GM12878 (cell line): ENCODE measurements at regions not wholly inside any gene's neighbourhood (a gene's known extent, or its start where the extent isn't known, plus 50 kb on each side); places are given as distances from the start of the nearest gene placed in this dataset.

Experiments
- CREB1 ChIP-seq: IDR thresholded peaks from 2 replicates; pipeline ENCODE4 v1.6.1; 2012; ENCODE audit warnings: low read depth, mild to moderate bottlenecking, inconsistent platforms
- CREM ChIP-seq: IDR thresholded peaks from 2 replicates; pipeline ENCODE4 v1.6.1; 2014; ENCODE audit warnings: antibody characterized with exemption, low read depth
- EED ChIP-seq: sonication (generic); IDR thresholded peaks from 2 replicates; pipeline ENCODE4 v1.6.1; 2016; ENCODE audit warnings: antibody characterized with exemption, low read depth
- FOXK2 ChIP-seq: fragments of 450-650 bp; IDR thresholded peaks from 2 replicates; pipeline ENCODE4 v1.6.1; 2017; ENCODE audit warnings: mild to moderate bottlenecking, moderate library complexity
- IKZF1 ChIP-seq: fragments of 450-650 bp; conservative IDR thresholded peaks from 2 replicates; pipeline ENCODE4 v1.6.1; 2017; ENCODE audit warnings: antibody characterized with exemption, mild to moderate bottlenecking
- IKZF2 ChIP-seq, 2 experiments: fragments of 450-650 bp; IDR thresholded peaks; 2 replicates each; pipeline ENCODE4 v1.6.1; 2017; ENCODE audit warnings: mild to moderate bottlenecking in 2 of 2, moderate library complexity in 2 of 2
- MTA2 ChIP-seq: fragments of 450-650 bp; IDR thresholded peaks from 2 replicates; pipeline ENCODE4 v1.6.1; 2016; ENCODE audit warnings: low read depth, mild to moderate bottlenecking, moderate library complexity
- NFIC ChIP-seq: IDR thresholded peaks from 2 replicates; pipeline ENCODE4 v1.6.1; 2012; ENCODE audit warnings: low read depth, mild to moderate bottlenecking, inconsistent platforms, low read length, moderate library complexity
- NFYA ChIP-seq: IDR thresholded peaks from 2 replicates; pipeline ENCODE4 v1.6.1; 2011; ENCODE audit warnings: low read depth, mild to moderate bottlenecking, low read length, improper control_type of control experiment, borderline replicate concordance
- NR2F1 ChIP-seq: fragments of 450-650 bp; conservative IDR thresholded peaks from 2 replicates; pipeline ENCODE4 v1.6.1; 2017; ENCODE audit warnings: mild to moderate bottlenecking
- PAX5 ChIP-seq: IDR thresholded peaks from 2 replicates; pipeline ENCODE4 v1.6.1; 2011; ENCODE audit warnings: low read depth, low read length, borderline replicate concordance
- POU2F2 ChIP-seq: IDR thresholded peaks from 3 replicates; pipeline ENCODE4 v1.6.1; 2011; ENCODE audit warnings: low read depth, mild to moderate bottlenecking, low read length, borderline replicate concordance
- RUNX3 ChIP-seq: IDR thresholded peaks from 2 replicates; pipeline ENCODE4 v1.6.1; 2012; ENCODE audit warnings: low read length, inconsistent platforms
- SMAD5 ChIP-seq: IDR thresholded peaks from 2 replicates; pipeline ENCODE4 v1.6.1; 2016; ENCODE audit warnings: antibody characterized with exemption, low read depth
- SP1 ChIP-seq: IDR thresholded peaks from one replicate; pipeline ENCODE4 v1.6.1; 2011; ENCODE audit warnings: low read depth, low read length
- TCF3 ChIP-seq: IDR thresholded peaks from 2 replicates; pipeline ENCODE4 v1.6.1; 2012; ENCODE audit warnings: low read depth, mild to moderate bottlenecking, low read length, borderline replicate concordance; ENCODE audit not compliant: insufficient read depth
- TF ChIP-seq, protein P1 (sequence below), 3 experiments: IDR thresholded peaks in 2 of 3; conservative IDR thresholded peaks in 1 of 3; 2 replicates each; pipeline ENCODE4 v1.5.1; 2011; ENCODE audit warnings: low read depth in 3 of 3, low read length in 3 of 3, mild to moderate bottlenecking in 3 of 3, control low read depth in 2 of 3, moderate library complexity in 2 of 3, inconsistent platforms in 1 of 3, mixed read lengths in 1 of 3; ENCODE audit not compliant: control insufficient read depth in 2 of 3, insufficient read depth in 1 of 3; ENCODE audit errors: extremely low read depth in 1 of 3
- TF ChIP-seq, protein P2 (sequence below): IDR thresholded peaks from 2 replicates; pipeline ENCODE4 v1.6.1; 2012; ENCODE audit warnings: low read length, inconsistent platforms
- TF ChIP-seq, protein P3 (sequence below): fragments of 450-650 bp; IDR thresholded peaks from 2 replicates; pipeline ENCODE4 v1.6.1; 2017; ENCODE audit warnings: mild to moderate bottlenecking, moderate library complexity

DNA sequence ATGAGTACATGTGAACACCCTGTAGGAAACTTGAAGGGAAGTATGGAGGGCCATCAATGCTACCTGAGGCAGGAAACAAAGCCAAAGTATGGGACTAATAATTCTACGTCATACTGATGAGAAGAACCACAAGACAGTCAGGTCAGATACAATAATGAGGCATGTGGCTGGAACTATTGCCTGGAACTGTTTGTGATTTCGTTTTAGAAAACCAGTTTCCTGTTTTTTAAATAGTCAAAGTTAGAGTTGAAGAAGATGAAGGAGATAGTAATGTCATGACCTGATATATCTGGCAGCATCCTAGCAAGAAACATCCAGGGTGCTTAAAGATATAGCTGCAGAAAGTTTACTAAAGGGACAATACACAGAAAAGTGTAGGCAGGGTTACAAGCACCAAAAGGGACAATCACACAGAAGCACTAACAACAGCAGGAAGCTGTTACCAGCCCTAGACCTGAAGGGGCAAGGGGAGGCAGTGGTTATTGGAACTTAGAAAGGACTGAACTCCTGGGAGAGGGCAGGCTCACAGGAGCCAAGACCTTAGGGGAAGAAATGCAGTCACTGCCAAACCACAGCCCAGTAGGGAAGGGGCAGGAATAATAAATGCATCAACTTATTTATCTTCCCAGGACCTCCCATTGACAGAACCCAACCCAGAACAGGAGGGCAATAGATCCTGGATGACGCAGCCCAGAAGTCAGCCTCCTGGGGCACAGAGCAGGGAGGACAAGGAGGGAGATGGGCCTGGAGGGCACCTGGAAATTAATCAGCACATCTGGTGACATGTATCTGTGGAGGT lies 302.1 kb upstream of the STT3B start (continued):
- TF ChIP-seq, protein P1, sequence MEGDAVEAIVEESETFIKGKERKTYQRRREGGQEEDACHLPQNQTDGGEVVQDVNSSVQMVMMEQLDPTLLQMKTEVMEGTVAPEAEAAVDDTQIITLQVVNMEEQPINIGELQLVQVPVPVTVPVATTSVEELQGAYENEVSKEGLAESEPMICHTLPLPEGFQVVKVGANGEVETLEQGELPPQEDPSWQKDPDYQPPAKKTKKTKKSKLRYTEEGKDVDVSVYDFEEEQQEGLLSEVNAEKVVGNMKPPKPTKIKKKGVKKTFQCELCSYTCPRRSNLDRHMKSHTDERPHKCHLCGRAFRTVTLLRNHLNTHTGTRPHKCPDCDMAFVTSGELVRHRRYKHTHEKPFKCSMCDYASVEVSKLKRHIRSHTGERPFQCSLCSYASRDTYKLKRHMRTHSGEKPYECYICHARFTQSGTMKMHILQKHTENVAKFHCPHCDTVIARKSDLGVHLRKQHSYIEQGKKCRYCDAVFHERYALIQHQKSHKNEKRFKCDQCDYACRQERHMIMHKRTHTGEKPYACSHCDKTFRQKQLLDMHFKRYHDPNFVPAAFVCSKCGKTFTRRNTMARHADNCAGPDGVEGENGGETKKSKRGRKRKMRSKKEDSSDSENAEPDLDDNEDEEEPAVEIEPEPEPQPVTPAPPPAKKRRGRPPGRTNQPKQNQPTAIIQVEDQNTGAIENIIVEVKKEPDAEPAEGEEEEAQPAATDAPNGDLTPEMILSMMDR (IDR thresholded peaks at IDR 0.05 in 2 of 3, conservative IDR thresholded peaks at IDR 0.05 in 1 of 3; ENCODE audit: control insufficient read depth in 2 of 3, extremely low read depth in 1 of 3, insufficient read depth in 1 of 3, low read depth in 3 of 3, low read length in 3 of 3) = no peak
- TF ChIP-seq POU2F2 = 0 out of 3 replicates have a peak, but pooled peaks have one; percentile 37
- TF ChIP-seq, protein P2, sequence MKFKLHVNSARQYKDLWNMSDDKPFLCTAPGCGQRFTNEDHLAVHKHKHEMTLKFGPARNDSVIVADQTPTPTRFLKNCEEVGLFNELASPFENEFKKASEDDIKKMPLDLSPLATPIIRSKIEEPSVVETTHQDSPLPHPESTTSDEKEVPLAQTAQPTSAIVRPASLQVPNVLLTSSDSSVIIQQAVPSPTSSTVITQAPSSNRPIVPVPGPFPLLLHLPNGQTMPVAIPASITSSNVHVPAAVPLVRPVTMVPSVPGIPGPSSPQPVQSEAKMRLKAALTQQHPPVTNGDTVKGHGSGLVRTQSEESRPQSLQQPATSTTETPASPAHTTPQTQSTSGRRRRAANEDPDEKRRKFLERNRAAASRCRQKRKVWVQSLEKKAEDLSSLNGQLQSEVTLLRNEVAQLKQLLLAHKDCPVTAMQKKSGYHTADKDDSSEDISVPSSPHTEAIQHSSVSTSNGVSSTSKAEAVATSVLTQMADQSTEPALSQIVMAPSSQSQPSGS = peak; percentile 56; the same call in 1 of the 2 replicates
- TF ChIP-seq PAX5 = 0 out of 2 replicates have a peak, but pooled peaks have one; percentile 19
- TF ChIP-seq NFYA = no peak
- no peak for TF ChIP-seq FOXK2
- TF ChIP-seq, protein P3, sequence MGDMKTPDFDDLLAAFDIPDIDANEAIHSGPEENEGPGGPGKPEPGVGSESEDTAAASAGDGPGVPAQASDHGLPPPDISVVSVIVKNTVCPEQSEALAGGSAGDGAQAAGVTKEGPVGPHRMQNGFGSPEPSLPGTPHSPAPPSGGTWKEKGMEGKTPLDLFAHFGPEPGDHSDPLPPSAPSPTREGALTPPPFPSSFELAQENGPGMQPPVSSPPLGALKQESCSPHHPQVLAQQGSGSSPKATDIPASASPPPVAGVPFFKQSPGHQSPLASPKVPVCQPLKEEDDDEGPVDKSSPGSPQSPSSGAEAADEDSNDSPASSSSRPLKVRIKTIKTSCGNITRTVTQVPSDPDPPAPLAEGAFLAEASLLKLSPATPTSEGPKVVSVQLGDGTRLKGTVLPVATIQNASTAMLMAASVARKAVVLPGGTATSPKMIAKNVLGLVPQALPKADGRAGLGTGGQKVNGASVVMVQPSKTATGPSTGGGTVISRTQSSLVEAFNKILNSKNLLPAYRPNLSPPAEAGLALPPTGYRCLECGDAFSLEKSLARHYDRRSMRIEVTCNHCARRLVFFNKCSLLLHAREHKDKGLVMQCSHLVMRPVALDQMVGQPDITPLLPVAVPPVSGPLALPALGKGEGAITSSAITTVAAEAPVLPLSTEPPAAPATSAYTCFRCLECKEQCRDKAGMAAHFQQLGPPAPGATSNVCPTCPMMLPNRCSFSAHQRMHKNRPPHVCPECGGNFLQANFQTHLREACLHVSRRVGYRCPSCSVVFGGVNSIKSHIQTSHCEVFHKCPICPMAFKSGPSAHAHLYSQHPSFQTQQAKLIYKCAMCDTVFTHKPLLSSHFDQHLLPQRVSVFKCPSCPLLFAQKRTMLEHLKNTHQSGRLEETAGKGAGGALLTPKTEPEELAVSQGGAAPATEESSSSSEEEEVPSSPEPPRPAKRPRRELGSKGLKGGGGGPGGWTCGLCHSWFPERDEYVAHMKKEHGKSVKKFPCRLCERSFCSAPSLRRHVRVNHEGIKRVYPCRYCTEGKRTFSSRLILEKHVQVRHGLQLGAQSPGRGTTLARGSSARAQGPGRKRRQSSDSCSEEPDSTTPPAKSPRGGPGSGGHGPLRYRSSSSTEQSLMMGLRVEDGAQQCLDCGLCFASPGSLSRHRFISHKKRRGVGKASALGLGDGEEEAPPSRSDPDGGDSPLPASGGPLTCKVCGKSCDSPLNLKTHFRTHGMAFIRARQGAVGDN = peak; percentile 79
- peak; percentile 58; the same call in 1 of the 2 replicates for TF ChIP-seq IKZF1
- 0 out of 2 replicates have a peak, but pooled peaks have one; percentile 40 for TF ChIP-seq EED
- TF ChIP-seq MTA2 = peak; percentile 78; the same call in 1 of the 2 replicates
- no peak for TF ChIP-seq SMAD5
- TF ChIP-seq IKZF2 (IDR thresholded peaks at IDR 0.05) = peak; percentile 58 to 63; a peak in 3 of 4 replicates
- peak; percentile 64; the same call in 1 of the 2 replicates for TF ChIP-seq CREM
- TF ChIP-seq CREB1 = peak; percentile 84
- TF ChIP-seq NR2F1 = peak; percentile 52; the same call in 1 of the 2 replicates
- TF ChIP-seq RUNX3 = peak; percentile 83
- TF ChIP-seq SP1 = no peak
- TF ChIP-seq NFIC = peak; percentile 38; the same call in 1 of the 2 replicates
- no peak for TF ChIP-seq TCF3
- TF ChIP-seq, all 136 proteins: peak for 16
